Mucosa of descending colon (tissue), 3 donors: ENCODE measurements at regions not wholly inside any gene's neighbourhood (a gene's known extent, or its start where the extent isn't known, plus 50 kb on each side); places are given as distances from the start of the nearest gene placed in this dataset.

Source experiments
- ATAC-seq: fragments of 200-7000 bp; cut with Tn5 transposase; one replicate; pipeline ENCODE4 v1.9.1; 2020; ENCODE audit warnings: mild to moderate bottlenecking, moderate library complexity
- DNase-seq, 3 donors: peaks; one replicate each; pipeline ENCODE4 v3.0.0-alpha.2; 2020
- H3K36me3 ChIP-seq: fragments of 200-600 bp; one replicate; pipeline ENCODE4 v1.8.0; 2021; ENCODE audit warnings: low read depth, mild to moderate bottlenecking
- H3K4me1 ChIP-seq: fragments of 200-600 bp; one replicate; pipeline ENCODE4 v1.8.0; 2021; ENCODE audit warnings: low read depth, mild to moderate bottlenecking
- H3K4me3 ChIP-seq: fragments of 200-600 bp; one replicate; pipeline ENCODE4 v1.8.0; 2021; ENCODE audit warnings: mild to moderate bottlenecking
- H3K9me3 ChIP-seq: fragments of 200-600 bp; one replicate; pipeline ENCODE4 v1.8.0; 2021; ENCODE audit warnings: mild to moderate bottlenecking
- intact Hi-C, 2 donors: fragments of 100-400 bp; cut with DNase I in 1 of 2; cut with micrococcal nuclease in 1 of 2; formaldehyde crosslinking; loops; one replicate each; pipeline versions ENCODE4 v1.11.0 to v1.11.1; 2022; cut with DNase I, micrococcal nuclease
- TF ChIP-seq, protein P1 (sequence below): fragments of 200-600 bp; IDR thresholded peaks from one replicate; pipeline ENCODE4 v1.8.0; 2022; ENCODE audit warnings: antibody characterized with exemption, mild to moderate bottlenecking
- donor health status: DM: no; HTN: no; CAD: no; lungs with moderate emphysema.
- donor health status: DM: no; HTN: no; CAD: no.
- donor health status: DM: no; HTN: yes; CAD: no.

DNA sequence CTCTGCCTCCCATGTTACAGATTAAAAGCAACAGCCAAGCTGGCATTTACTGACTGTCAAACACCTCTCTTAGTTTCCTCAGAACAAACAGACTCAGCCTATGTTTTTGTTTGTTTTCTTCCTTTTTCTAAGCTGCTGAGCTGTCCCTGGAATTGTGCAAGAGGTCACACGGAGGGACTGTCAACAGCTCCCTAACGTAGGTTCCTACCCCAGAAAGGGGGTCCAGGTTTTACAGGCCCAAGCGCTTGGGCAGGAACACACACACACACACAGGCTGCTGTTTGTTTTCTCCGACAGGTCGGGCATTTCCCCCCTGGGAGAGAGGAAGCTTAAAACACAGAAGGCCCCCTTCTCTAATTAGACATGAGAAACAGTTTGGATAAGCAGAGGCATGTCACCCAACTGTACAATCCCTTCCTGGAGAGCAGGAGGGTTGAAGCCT lies 739.6 kb upstream of the TBX3 start:
- no peak overlapping the region for H3K4me3 ChIP-seq
- DNase-seq = peak in 1 of 3 donors; percentile 4
- H3K4me1 ChIP-seq = no peaks in the 10 kb centered on the region
- H3K9me3 ChIP-seq = no peaks in the 10 kb centered on the region
- intact Hi-C loops = no loop called here
- TF ChIP-seq, protein P1, sequence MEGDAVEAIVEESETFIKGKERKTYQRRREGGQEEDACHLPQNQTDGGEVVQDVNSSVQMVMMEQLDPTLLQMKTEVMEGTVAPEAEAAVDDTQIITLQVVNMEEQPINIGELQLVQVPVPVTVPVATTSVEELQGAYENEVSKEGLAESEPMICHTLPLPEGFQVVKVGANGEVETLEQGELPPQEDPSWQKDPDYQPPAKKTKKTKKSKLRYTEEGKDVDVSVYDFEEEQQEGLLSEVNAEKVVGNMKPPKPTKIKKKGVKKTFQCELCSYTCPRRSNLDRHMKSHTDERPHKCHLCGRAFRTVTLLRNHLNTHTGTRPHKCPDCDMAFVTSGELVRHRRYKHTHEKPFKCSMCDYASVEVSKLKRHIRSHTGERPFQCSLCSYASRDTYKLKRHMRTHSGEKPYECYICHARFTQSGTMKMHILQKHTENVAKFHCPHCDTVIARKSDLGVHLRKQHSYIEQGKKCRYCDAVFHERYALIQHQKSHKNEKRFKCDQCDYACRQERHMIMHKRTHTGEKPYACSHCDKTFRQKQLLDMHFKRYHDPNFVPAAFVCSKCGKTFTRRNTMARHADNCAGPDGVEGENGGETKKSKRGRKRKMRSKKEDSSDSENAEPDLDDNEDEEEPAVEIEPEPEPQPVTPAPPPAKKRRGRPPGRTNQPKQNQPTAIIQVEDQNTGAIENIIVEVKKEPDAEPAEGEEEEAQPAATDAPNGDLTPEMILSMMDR = no peak
- ATAC-seq = no peak
- no peaks in the 10 kb centered on the region for H3K36me3 ChIP-seq

- Histone ChIP-seq H3K36me3 (no peaks in the 10 kb centered on the region), H3K4me1 (no peaks in the 10 kb centered on the region), H3K9me3 (no peaks in the 10 kb centered on the region), H3K4me3 (no peak overlapping the region)
- no peak for DNase-seq
- no peak for ATAC-seq
- TF ChIP-seq, protein P1 = no peak
- intact Hi-C loops = no loop called here
Measured at GRCh38 chr12:115422845-115423545, 739.0 kb upstream of the TBX3 start.

GRCh38 chr12:115421796-115422709 lies 738.1 kb upstream of the TBX3 start:
- no peaks in the 10 kb centered on the region for H3K4me1 ChIP-seq
- no peak for DNase-seq
- no peaks in the 10 kb centered on the region for H3K9me3 ChIP-seq
- intact Hi-C loops = no loop called here
- no peak for ATAC-seq
- TF ChIP-seq, protein P1 = no peak
- H3K36me3 ChIP-seq = no peaks in the 10 kb centered on the region
- no peak overlapping the region for H3K4me3 ChIP-seq

DNA sequence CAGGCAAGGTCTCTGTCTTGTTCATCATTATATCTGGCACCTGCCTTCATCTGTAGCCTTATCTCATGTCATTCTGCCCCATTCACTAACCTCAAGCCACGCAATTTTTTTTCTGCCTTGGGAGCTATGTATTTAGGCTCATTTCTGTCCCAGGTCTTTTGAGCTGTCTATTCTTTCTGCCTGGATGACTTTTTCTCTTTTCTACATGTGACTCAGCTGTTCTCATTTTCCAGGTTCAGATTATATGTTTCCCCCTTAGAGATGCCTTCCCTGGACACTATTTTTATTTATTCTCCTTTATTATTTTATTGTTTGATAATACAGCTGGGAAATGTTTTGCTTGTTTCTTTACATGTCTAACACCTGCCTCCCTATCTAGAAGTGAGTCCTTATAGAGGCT lies 737.4 kb upstream of the TBX3 start:
- ATAC-seq (no peak), DNase-seq (no peak)

GRCh38 chr12:115419145-115419646 lies 735.2 kb upstream of the TBX3 start:
- no peaks in the 10 kb centered on the region for H3K9me3 ChIP-seq
- H3K36me3 ChIP-seq = no peaks in the 10 kb centered on the region
- TF ChIP-seq, protein P1 = no peak
- H3K4me3 ChIP-seq = no peak overlapping the region
- no peak for ATAC-seq
- intact Hi-C loops = no loop called here
- DNase-seq = no peak
- no peaks in the 10 kb centered on the region for H3K4me1 ChIP-seq

More for the DNA sequence above, 737.4 kb upstream of the TBX3 start:
- Histone ChIP-seq H3K9me3 (no peaks in the 10 kb centered on the region), H3K36me3 (no peaks in the 10 kb centered on the region), H3K4me1 (no peaks in the 10 kb centered on the region), H3K4me3 (no peak overlapping the region)
- TF ChIP-seq, protein P1 = no peak
- intact Hi-C loops = no loop called here
